GM21619 (cell line): ENCODE measurements at regions not wholly inside any gene's neighbourhood (a gene's known extent, or its start where the extent isn't known, plus 50 kb on each side); places are given as distances from the start of the nearest gene placed in this dataset.

ENCODE experiments used
- ATAC-seq: cut with Tn5 transposase; IDR thresholded peaks from one replicate; pipeline ENCODE4 v1.9.1; 2021; ENCODE audit not compliant: unreplicated experiment

- no peak for ATAC-seq
Measured at GRCh38 chr6:40726853-40727252, 139.7 kb upstream of the LRFN2 start.

DNA sequence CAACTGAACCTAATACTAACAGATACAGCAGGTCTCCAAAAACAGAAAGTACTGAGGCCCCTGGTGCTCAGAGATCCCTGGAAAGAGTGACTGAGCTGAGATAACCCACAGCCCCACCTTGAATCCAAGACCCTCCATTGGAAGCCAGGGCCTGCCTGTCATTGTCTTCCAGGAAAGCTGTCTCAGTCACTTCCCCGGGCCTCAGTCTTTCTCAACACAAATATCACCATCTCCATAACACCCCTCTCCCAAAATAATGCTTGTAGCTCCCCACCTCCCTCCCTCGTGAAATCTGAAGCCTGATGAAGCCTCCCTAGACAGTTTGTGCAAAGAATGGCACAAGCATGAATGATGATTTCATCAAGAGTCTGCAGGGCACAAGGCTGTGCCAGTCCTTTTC is 138.2 kb upstream of the LRFN2 start:
- no peak for ATAC-seq

DNA sequence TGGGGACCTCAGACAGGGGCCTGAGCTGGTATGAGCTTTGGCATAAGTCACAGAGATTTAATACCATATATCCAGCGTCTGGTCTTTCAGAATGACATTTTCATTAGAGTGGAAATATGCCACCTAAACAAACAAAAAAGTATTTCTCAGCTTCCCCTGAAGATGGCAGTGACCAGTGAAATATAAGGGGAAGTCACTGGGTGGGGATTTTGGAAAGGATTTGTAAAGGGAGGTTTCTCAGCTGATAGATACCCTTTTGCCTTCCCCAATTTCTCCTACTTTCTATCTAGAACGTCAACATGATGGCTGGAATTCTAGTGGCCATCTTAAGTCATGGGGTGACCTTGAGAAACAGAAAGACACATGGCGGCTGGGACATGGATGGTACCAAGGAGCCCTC is 137.7 kb upstream of the LRFN2 start:
- no peak for ATAC-seq

- ATAC-seq: no peak
Measured at GRCh38 chr6:40723967-40724366, 136.8 kb upstream of the LRFN2 start.

DNA sequence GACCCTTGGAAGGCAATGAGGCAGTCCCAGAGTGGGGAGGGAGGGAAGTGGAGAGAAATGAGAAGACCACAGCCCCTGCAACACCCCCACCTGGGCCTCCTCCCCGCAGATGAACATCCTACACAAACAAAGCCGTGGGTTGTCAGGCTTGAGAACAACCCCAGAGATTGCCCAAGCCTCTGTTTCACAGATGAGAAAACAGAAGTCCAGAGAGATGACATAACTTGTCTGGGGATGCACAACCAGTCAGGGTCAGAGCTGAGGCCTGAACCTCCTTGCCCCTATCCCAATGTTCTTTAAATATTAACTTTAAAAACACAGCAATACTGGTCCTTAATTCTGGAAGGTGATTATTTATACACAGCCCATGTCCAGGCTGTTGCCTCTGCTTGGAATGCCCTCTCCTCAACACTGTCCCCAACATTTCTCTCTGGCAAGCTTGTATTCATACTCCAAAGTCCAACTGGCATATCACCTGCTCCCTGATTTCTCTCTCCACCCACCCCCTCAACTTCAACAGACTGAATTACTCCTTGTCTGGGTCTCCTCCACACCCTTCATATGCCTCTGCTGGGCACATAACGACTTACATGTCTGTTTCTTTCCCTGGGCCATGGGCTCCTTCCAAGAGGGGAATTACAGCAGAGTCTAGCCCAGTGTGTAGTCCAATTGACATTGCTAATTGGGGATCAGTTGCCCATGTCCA is 135.5 kb upstream of the LRFN2 start:
- ATAC-seq: no peak

GRCh38 chr6:40722091-40722490 is 134.9 kb upstream of the LRFN2 start:
- no peak for ATAC-seq

DNA sequence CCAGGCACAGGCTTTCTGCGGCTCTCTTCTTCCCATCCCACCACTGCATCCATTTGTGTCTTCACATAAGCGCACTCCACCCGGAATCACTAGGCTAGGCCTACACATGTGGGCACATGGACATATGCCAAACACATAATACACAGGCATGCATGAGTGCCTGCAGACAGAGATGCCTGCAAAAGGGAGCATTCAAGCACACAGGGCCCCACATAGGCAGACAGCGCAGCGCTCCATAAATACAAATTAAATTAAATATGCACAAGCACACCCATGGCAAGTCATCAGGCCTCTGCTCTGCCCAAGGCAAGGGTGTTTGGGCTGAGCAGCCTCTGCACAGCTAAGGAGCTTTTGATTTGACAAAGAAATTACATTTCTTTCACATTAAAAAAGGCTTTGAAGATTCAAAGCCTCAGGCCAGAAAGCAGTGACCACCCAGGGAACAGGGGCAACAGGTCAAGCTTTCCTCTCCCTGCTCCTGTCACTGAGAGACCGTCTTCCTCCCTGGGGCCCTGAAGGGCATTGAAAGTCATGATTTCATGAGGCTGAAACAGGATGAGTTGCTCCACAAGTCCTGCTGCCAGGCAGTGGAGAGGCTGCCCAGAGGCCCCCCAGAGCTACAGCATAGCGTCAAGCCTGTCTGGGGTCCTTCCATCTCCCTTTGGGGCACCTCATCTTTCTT is 134.2 kb upstream of the LRFN2 start:
- no peak for ATAC-seq

- no peak for ATAC-seq
Measured at GRCh38 chr6:40720375-40720748, 133.2 kb upstream of the LRFN2 start.

- ATAC-seq: peak; percentile 69
Measured at GRCh38 chr6:40719671-40720374, 132.7 kb upstream of the LRFN2 start.

- no peak for ATAC-seq
Measured at GRCh38 chr6:40718401-40718800, 131.2 kb upstream of the LRFN2 start.

- ATAC-seq: no peak
Measured at GRCh38 chr6:40717411-40718057, 130.4 kb upstream of the LRFN2 start.

DNA sequence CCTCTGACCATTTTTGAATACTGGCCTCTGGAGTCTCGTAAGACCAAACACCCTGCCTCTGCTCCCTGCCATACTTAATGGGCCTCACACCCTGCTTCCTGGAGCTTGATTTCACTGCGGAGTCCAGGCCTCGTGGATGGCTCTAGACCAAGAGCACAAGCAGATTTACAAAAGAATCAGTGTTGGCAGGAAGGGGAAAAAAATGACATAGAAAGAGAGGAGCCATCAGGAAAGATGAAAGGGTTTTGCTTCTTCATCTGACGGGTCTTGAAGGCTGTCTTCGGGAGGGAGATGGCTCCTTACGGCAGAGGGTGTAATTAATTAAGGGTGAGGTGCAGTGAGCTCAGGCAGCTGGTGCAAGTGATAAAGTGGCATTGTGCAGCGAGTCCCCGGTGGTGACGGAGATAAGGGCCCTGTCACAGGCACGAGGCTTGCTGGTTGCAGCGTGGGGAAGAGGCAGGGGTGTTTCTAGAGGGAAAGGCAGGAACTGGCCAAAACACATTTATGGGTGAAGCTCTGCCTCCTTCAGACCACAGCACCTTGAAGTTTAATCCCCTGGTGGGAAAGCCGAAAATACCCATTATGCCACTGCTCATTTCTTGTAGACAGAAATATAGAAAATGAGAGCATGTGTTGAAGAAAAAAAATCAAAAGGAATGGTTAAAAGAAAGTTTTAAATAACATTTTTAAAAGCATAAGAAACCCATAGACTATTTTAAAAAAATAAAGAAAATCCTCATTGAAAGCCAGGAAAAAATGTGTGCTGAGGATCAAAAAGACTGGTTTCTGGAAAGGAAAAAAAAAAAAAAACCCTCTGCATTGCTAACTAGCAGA is 128.6 kb upstream of the LRFN2 start:
- ATAC-seq: no peak

GRCh38 chr6:40714576-40715564 is 127.7 kb upstream of the LRFN2 start:
- no peak for ATAC-seq

DNA sequence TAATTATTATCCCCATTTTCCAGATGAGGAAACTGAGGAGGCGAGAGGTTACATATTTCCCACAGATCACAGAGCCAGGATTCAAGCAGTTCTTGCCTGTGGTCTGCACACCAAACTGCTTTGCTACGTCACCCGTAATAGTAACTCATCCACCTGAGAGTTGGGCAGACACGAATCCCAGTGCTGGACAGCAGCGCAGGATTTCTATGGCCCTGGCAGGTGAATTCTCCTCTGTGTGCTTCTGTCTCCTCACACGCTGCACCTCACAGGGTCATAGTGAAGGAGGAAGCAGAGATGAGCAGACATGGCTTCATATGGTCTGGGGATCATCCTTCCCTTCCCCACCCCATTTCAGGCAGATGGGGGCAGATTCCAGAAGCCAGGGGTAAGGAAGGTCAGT is 127.0 kb upstream of the LRFN2 start:
- ATAC-seq: no peak

DNA sequence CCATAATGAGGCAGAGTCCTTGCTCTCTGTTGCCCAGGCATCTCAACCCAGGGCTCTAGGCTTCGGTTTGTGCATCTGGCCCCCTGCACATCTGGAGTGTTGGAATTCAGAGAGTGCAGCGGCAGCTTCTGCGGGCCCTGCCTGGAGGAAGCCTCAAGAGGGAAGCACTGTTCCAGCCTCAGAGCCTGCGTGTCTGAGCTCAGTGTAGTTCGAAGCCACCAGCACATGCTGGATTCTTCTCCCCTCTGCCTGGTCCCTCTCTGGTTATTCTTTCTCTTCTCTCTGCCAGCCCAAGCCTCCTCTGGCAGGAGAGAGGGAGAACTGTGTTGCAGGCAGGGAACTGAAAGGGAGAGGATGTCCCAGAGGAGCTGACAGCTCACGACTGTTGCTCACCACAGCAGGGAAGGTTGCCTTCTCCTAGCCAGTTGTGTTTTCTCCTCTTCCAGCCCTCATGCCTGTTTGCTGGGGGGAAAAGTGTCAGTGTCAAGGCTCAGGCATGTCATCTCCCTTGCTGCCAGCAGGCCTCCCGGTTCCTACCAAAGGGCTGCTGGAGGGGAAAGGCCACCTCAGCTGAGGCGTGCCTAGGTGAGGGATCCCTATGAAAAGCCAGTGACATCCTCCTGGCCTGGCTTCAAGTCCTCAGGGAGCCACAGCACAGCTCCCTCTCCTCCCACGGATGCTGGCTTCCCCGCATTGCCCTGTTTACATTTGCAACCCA is 126.0 kb upstream of the LRFN2 start:
- ATAC-seq: no peak

DNA sequence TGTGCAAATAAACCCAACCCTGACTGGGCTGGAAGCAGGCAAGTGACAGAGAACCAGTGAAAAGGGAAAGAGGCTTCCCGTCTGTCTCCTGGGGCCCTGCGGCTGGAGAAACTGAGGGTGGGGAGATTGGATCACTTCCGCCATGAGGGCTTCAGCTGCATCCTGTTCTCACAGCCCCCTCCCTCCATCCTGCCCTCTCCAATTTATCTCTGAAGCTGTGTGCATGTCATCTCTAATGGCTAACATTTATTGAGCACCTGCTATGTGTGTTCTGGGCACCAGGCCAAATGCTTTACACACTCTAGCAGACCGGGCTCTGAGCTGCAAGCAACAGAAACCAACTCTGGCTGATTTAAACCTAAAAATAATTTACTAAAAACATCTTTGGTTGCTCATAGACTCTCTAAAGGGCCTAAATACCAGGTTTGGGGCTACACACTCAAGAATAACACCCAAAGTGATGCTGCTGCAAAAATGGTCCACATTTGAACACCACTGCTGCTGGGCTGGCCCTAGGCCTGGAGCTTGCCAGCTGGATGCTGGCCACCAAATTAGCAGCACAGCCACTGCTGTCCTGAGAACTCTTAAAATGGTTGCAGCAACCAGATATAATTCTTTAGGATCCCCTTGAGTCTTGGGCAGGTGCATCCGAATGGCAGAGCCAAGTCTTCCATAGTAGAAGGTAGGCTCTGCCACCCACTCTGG is 123.6 kb upstream of the LRFN2 start:
- ATAC-seq: no peak

DNA sequence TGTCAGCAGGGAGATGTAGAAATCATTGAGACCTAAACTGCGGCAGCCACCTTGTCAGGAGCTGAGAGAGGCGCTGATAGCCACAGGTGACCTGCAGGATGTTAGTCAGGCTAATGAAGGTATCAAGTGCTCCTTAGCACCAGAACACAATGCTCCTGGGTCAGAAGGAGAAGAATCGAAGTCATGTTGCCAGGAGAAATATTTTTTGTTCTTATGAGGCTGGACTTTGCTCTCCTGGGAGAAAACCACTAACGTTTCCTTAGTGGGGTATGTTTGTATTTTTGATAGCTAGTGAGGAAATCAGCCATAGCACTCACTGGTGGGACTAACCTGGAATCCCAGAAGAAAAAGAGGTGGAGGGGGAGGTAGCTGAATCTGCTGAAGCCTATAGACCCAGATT is 120.9 kb upstream of the LRFN2 start:
- ATAC-seq: no peak

DNA sequence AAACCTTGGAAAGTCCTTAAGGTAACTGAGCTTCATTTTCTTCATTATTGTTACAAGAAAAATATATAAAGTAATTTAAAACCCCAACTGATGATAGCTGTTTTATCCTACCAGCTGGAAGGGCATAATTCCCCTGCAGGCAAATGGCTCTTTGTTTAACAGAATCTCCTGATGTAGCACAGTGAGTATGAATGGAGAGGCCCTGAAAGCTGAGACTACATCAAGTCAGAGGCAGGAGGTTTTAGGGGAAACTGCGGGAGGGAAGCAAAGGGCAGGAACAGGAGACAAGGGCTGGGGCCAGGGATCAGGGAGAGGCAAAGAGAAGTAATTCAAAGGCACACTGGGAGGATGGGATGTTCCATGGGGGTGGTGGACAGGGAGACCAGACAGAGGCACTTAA is 119.0 kb upstream of the LRFN2 start:
- ATAC-seq: no peak
